ENCODE measurements at regions not wholly inside any gene's neighbourhood (a gene's known extent, or its start where the extent isn't known, plus 50 kb on each side); places are given as distances from the start of the nearest gene placed in this dataset.

- TF ChIP-seq CTCF (conservative IDR thresholded peaks at IDR 0.05; ENCODE audit: low read depth, low read length) (no peak), EZH2 (IDR thresholded peaks at IDR 0.05; ENCODE audit: low read length, unreplicated experiment) (no peak)
Measured at GRCh38 chr6:28734443-28734959, 189.3 kb downstream of the TRIM27 start.

Data from PC-3 (cell line).